GM18870 (cell line): ENCODE measurements at regions not wholly inside any gene's neighbourhood (a gene's known extent, or its start where the extent isn't known, plus 50 kb on each side); places are given as distances from the start of the nearest gene placed in this dataset.
A peak's percentile ranks its signal among the peaks of the same experiment; 100 is the strongest.

Source experiments
- ATAC-seq: cut with Tn5 transposase; IDR thresholded peaks from one replicate; pipeline ENCODE4 v1.9.1; 2021; ENCODE audit warnings: moderate library complexity; ENCODE audit not compliant: unreplicated experiment

GRCh38 chr3:72470904-72471417, 377.3 kb downstream of the SHQ1 start:
- no peak for ATAC-seq

GRCh38 chr3:72465853-72466252, 382.4 kb downstream of the SHQ1 start:
- no peak for ATAC-seq

- ATAC-seq = no peak
Observed at GRCh38 chr3:72463083-72463482, 385.2 kb downstream of the SHQ1 start.

GRCh38 chr3:72462595-72463011, 385.6 kb downstream of the SHQ1 start:
- no peak for ATAC-seq

GRCh38 chr3:72461787-72462186, 386.5 kb downstream of the SHQ1 start:
- ATAC-seq = no peak

- ATAC-seq = no peak
Observed at GRCh38 chr3:72460205-72461174, 387.8 kb downstream of the SHQ1 start.

GRCh38 chr3:72459588-72459987, 388.7 kb downstream of the SHQ1 start:
- ATAC-seq = no peak

GRCh38 chr3:72458375-72458774, 389.9 kb downstream of the SHQ1 start:
- ATAC-seq = no peak

GRCh38 chr3:72454441-72454840, 393.8 kb downstream of the SHQ1 start:
- ATAC-seq = no peak

- no peak for ATAC-seq
Observed at GRCh38 chr3:72453706-72454105, 394.5 kb downstream of the SHQ1 start.

GRCh38 chr3:72452745-72453144, 395.5 kb downstream of the SHQ1 start:
- no peak for ATAC-seq

- no peak for ATAC-seq
Observed at GRCh38 chr3:72451841-72452240, 396.4 kb downstream of the SHQ1 start.

- ATAC-seq = no peak
Observed at GRCh38 chr3:72449551-72449950, 398.7 kb downstream of the SHQ1 start.

- no peak for ATAC-seq
Observed at GRCh38 chr3:72448858-72449257, 399.4 kb downstream of the SHQ1 start.

- ATAC-seq = no peak
Observed at GRCh38 chr3:72448375-72448823, 399.8 kb downstream of the SHQ1 start.

- peak; percentile 53 for ATAC-seq
Observed at GRCh38 chr3:72447059-72447946, 400.9 kb downstream of the SHQ1 start.

- no peak for ATAC-seq
Observed at GRCh38 chr3:72446218-72447058, 401.8 kb downstream of the SHQ1 start, which contains the start of gene RYBP. RYBP (minus strand) TSS chr3:72446621.

- ATAC-seq = no peak
Observed at GRCh38 chr3:72445827-72446217, 402.4 kb downstream of the SHQ1 start.

- no peak for ATAC-seq
Observed at GRCh38 chr3:72444656-72445223, 403.5 kb downstream of the SHQ1 start.

- no peak for ATAC-seq
Observed at GRCh38 chr3:72442759-72443158, 405.5 kb downstream of the SHQ1 start.
